ENCODE measurements at regions not wholly inside any gene's neighbourhood (a gene's known extent, or its start where the extent isn't known, plus 50 kb on each side); places are given as distances from the start of the nearest gene placed in this dataset.

DNA sequence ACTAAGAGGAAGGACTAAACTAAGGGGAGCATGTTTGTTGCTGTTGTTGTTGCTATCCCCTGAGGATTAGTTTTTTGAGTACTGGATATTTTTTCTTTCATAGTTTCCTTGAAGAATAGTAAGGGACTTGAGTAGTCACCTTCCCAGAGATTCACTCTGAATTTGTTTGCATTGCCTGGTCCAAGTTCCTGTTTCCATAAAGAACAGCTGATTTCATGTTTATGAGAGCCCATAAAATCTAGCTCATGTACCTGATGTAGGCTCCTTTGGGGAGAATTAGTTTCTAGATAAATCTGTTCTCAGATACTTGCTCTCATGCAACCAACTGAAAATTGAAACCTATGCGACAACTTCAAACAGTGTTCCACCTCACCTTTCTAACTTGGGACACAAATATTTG lies 464.4 kb upstream of the MBL2 start:
- no peaks in the 10 kb centered on the region for H3K4me1 ChIP-seq (ENCODE audit: low read depth)
- H3K9me3 ChIP-seq, result no peaks in the 10 kb centered on the region
- no peaks in the 10 kb centered on the region for H3K36me3 ChIP-seq (ENCODE audit: low read depth)
- DNase-seq (peak in 1 of 3 donors; percentile 12), ATAC-seq (peak; percentile 77)
- TF ChIP-seq, protein P1, sequence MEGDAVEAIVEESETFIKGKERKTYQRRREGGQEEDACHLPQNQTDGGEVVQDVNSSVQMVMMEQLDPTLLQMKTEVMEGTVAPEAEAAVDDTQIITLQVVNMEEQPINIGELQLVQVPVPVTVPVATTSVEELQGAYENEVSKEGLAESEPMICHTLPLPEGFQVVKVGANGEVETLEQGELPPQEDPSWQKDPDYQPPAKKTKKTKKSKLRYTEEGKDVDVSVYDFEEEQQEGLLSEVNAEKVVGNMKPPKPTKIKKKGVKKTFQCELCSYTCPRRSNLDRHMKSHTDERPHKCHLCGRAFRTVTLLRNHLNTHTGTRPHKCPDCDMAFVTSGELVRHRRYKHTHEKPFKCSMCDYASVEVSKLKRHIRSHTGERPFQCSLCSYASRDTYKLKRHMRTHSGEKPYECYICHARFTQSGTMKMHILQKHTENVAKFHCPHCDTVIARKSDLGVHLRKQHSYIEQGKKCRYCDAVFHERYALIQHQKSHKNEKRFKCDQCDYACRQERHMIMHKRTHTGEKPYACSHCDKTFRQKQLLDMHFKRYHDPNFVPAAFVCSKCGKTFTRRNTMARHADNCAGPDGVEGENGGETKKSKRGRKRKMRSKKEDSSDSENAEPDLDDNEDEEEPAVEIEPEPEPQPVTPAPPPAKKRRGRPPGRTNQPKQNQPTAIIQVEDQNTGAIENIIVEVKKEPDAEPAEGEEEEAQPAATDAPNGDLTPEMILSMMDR (IDR thresholded peaks at IDR 0.05), result no peak
- intact Hi-C loops (cut with DNase I, micrococcal nuclease), result no loop called here
- no peak overlapping the region for H3K4me3 ChIP-seq

DNA sequence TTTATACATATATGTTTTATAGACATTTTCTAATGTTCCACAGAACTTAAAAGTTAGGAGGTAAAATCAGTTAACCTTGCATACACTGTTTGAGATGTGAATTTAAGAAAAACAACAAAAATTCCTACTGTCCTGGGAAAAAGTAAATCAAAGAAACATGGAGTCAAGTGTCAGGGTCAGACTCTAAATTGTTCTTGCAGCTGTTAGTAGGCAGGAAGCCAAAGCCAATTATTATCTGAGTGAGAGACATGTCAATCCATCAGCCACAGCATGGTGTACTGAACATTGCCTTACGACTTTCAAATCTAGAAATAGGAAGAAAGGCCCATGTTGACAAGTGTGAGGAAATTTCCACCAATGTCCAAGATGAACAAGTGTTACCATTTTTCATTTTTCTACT lies 461.2 kb upstream of the MBL2 start:
- no peak overlapping the region for H3K4me3 ChIP-seq
- no peaks in the 10 kb centered on the region for H3K36me3 ChIP-seq (ENCODE audit: low read depth)
- DNase-seq, result no peak
- no peaks in the 10 kb centered on the region for H3K9me3 ChIP-seq
- H3K4me1 ChIP-seq (ENCODE audit: low read depth), result no peaks in the 10 kb centered on the region
- intact Hi-C loops (cut with DNase I, micrococcal nuclease), result no loop called here
- ATAC-seq, result no peak
- TF ChIP-seq, protein P1 (IDR thresholded peaks at IDR 0.05), result no peak

DNA sequence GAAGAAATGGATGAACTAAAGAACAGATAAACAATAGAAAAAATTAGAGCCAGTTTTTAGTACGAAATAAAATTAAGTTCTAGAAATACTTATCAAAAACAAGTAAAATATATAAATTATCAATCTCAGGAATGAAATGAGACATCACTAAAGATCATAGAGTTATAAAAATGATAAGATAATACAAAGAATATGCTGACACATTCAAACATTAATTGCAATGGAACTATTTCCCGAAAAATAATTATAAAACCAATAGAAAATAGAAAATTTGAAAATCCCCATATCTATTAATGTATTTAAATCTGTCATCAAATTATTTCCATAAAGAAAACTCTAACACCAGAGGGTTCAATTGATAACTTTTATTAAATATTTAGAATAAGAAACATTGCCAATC lies 458.1 kb upstream of the MBL2 start:
- intact Hi-C loops (cut with DNase I, micrococcal nuclease), result no loop called here
- Histone ChIP-seq H3K36me3 (ENCODE audit: low read depth) (no peaks in the 10 kb centered on the region), H3K4me3 (no peak overlapping the region), H3K9me3 (no peaks in the 10 kb centered on the region), H3K4me1 (ENCODE audit: low read depth) (no peaks in the 10 kb centered on the region)
- DNase-seq (no peak), ATAC-seq (no peak)
- TF ChIP-seq, protein P1 (IDR thresholded peaks at IDR 0.05), result no peak

DNA sequence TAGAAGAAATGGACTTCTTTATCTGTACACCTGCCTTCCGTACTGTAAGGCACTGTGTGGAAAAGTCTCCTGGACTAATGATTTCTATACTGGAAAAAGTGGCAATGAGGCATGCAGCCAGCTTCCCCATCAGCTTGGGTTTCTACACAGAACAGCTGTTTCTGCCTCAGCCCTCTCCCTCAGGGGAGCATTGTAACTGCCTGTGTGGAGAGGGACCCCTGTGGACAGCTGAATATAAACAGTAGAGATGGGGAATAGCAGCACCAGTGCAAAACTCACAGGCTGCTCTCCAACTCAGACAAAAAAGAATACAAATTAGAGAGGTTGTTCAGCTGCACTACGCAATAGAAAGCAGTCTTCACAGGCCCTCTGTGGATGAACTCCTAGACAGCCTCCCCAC lies 451.3 kb upstream of the MBL2 start:
- intact Hi-C loops (cut with DNase I, micrococcal nuclease), result no loop called here
- ATAC-seq, result no peak
- DNase-seq, result no peak
- no peak overlapping the region for H3K4me3 ChIP-seq
- H3K36me3 ChIP-seq (ENCODE audit: low read depth), result no peaks in the 10 kb centered on the region
- H3K4me1 ChIP-seq (ENCODE audit: low read depth), result no peaks in the 10 kb centered on the region
- TF ChIP-seq, protein P1 (IDR thresholded peaks at IDR 0.05), result no peak
- no peaks in the 10 kb centered on the region for H3K9me3 ChIP-seq

DNA sequence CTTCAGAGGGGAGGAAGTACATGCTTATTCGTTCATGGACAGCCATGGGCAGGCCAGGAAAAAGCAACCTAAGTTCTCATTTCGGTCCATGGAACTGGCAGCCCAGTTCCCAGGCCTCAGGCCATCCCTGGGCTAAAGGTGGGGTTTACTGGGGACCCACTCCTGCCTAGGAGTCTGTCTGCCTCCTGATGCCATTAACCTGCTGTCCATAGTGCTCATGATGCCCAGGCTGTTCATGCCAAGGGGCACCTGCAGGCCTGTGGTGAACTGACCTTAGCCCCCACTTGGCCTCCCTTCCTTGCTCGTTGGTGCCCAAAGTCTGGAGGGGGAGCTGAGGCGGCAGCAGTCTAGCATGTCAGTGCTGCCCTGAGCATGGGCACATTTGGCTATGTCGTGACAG lies 450.2 kb upstream of the MBL2 start:
- intact Hi-C loops (cut with DNase I, micrococcal nuclease), result no loop called here

More for the DNA sequence above, 450.2 kb upstream of the MBL2 start:
- ATAC-seq (no peak), DNase-seq (no peak)
- Histone ChIP-seq H3K4me3 (no peak overlapping the region), H3K9me3 (no peaks in the 10 kb centered on the region), H3K4me1 (ENCODE audit: low read depth) (no peaks in the 10 kb centered on the region), H3K36me3 (ENCODE audit: low read depth) (no peaks in the 10 kb centered on the region)
- TF ChIP-seq, protein P1 (IDR thresholded peaks at IDR 0.05), result no peak

Data from mucosa of descending colon (tissue), 3 donors.